Fibroblast of lung (primary cell): ENCODE measurements at regions not wholly inside any gene's neighbourhood (a gene's known extent, or its start where the extent isn't known, plus 50 kb on each side); places are given as distances from the start of the nearest gene placed in this dataset.
A peak's percentile ranks its signal among the peaks of the same experiment; 100 is the strongest.

Experiments
- DNase-seq, 2 donors: peaks; one replicate each; pipeline versions ENCODE4 v3.0.0 to v3.0.0-alpha.2; 2010; ENCODE audit warnings: low read depth in 2 of 2
- H2AFZ ChIP-seq: 2 replicates; pipeline ENCODE4 v1.5.1; 2012; ENCODE audit warnings: low read length, control low read depth, inconsistent platforms
- H3K27ac ChIP-seq: 2 replicates; pipeline ENCODE4 v1.5.1; 2011; ENCODE audit warnings: low read length, control low read depth; ENCODE audit not compliant: insufficient read depth
- H3K27me3 ChIP-seq: 2 replicates; pipeline ENCODE4 v1.5.1; 2011; ENCODE audit warnings: mild to moderate bottlenecking, low read length; ENCODE audit not compliant: control insufficient read depth, insufficient read depth
- H3K36me3 ChIP-seq: 2 replicates; pipeline ENCODE4 v1.5.1; 2011; ENCODE audit warnings: low read length; ENCODE audit not compliant: control insufficient read depth, insufficient read depth
- H3K4me1 ChIP-seq: 2 replicates; pipeline ENCODE4 v1.5.1; 2011; ENCODE audit warnings: low read length; ENCODE audit not compliant: control insufficient read depth, insufficient read depth; ENCODE audit errors: extremely low read depth
- H3K4me2 ChIP-seq: 2 replicates; pipeline ENCODE4 v1.5.1; 2011; ENCODE audit warnings: low read length, control low read depth; ENCODE audit not compliant: insufficient read depth; ENCODE audit errors: extremely low read depth
- H3K4me3 ChIP-seq, 4 experiments: fragments of 200-600 bp in 1 of 4; sonication (generic) in 1 of 4; replicated peaks in 1 of 4; 2 replicates each; pipeline ENCODE4 v1.5.1; 2011 to 2016; ENCODE audit warnings: low read length in 4 of 4, low read depth in 3 of 4, mild to moderate bottlenecking in 3 of 4, control low read depth in 2 of 4, inconsistent platforms in 1 of 4, mixed read lengths in 1 of 4; ENCODE audit not compliant: insufficient read depth in 1 of 4; ENCODE audit errors: control extremely low read depth in 1 of 4
- H3K79me2 ChIP-seq: 2 replicates; pipeline ENCODE4 v1.5.1; 2012; ENCODE audit warnings: mild to moderate bottlenecking, low read length, inconsistent platforms; ENCODE audit not compliant: control insufficient read depth, insufficient read depth
- H3K9ac ChIP-seq: 2 replicates; pipeline ENCODE4 v1.5.1; 2011; ENCODE audit warnings: mild to moderate bottlenecking, low read length, control low read depth; ENCODE audit not compliant: insufficient read depth
- H3K9me3 ChIP-seq: 2 replicates; pipeline ENCODE4 v1.5.1; 2012; ENCODE audit warnings: low read depth, low read length; ENCODE audit not compliant: control insufficient read depth, insufficient read depth
- H4K20me1 ChIP-seq: 2 replicates; pipeline ENCODE4 v1.5.1; 2011; ENCODE audit warnings: low read length; ENCODE audit not compliant: control insufficient read depth, insufficient read depth; ENCODE audit errors: extremely low read depth
- CTCF ChIP-seq, 2 donors: IDR thresholded peaks in 1 of 2; conservative IDR thresholded peaks in 1 of 2; 1 replicate in 1 of 2; 2 replicates in 1 of 2; pipeline ENCODE4 v1.5.1; 2011 to 2012; ENCODE audit warnings: low read length in 2 of 2, control low read depth in 1 of 2, inconsistent platforms in 1 of 2, low read depth in 1 of 2, mild to moderate bottlenecking in 1 of 2
- EZH2 ChIP-seq: IDR thresholded peaks from 2 replicates; pipeline ENCODE4 v1.5.1; 2012; ENCODE audit warnings: low read length, control low read depth, mild to moderate bottlenecking; ENCODE audit errors: missing control alignments

- H3K4me2 ChIP-seq, result no peak overlapping the region
- no peaks in the 10 kb centered on the region for H3K4me1 ChIP-seq
- no peak overlapping the region for H3K4me3 ChIP-seq
- no peaks in the 10 kb centered on the region for H3K27me3 ChIP-seq
- no peaks in the 10 kb centered on the region for H3K9me3 ChIP-seq
- DNase-seq, result peak in 1 of 2 donors; percentile 13
- no peak overlapping the region for H2AFZ ChIP-seq
- H4K20me1 ChIP-seq, result peaks cover 2% of the 10 kb centered on the region
- TF ChIP-seq EZH2 (no peak), CTCF (conservative IDR thresholded peaks at IDR 0.05 in 1 of 2, IDR thresholded peaks at IDR 0.05 in 1 of 2; ENCODE audit: low read depth in 1 of 2, low read length in 2 of 2) (no peak)
- H3K79me2 ChIP-seq, result no peaks in the 10 kb centered on the region
- H3K27ac ChIP-seq, result no peak overlapping the region
- H3K9ac ChIP-seq, result no peak overlapping the region
- no peaks in the 10 kb centered on the region for H3K36me3 ChIP-seq
Measured at GRCh38 chr11:27573024-27573423, 66.5 kb upstream of the LIN7C start.

- no peaks in the 10 kb centered on the region for H3K36me3 ChIP-seq
- DNase-seq, result peak; percentile 77 to 85
- no peaks in the 10 kb centered on the region for H3K27me3 ChIP-seq
- peaks cover 2% of the 10 kb centered on the region for H4K20me1 ChIP-seq
- H3K9ac ChIP-seq, result no peak overlapping the region
- H3K4me3 ChIP-seq, result no peak overlapping the region
- no peak for TF ChIP-seq EZH2
- no peaks in the 10 kb centered on the region for H3K9me3 ChIP-seq
- H3K4me2 ChIP-seq, result no peak overlapping the region
- no peak overlapping the region for H3K27ac ChIP-seq
- no peaks in the 10 kb centered on the region for H3K79me2 ChIP-seq
- H2AFZ ChIP-seq, result no peak overlapping the region
- no peaks in the 10 kb centered on the region for H3K4me1 ChIP-seq
Measured at GRCh38 chr11:27571154-27571810, 64.7 kb upstream of the LIN7C start.

DNA sequence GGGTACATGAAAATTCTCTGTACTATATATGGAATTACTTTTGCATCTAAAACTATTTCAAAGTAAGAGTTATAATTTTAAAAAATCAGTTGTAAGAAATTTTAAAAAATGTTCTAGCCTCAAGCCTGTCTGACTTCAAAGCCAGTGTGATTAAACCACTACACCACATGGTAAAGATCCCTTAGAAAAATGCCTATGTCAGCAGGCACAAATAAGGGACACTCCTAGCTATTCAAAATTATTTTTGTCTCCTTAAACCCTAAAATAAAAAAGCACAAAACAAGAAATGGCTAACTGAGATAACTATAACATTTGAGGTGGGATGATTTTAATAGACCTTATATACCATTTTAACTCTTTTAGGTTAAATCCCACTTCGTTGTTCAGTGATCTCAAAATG lies 64.0 kb upstream of the LIN7C start:
- DNase-seq, result no peak
- Histone ChIP-seq H2AFZ (no peak overlapping the region), H3K27ac (no peak overlapping the region), H3K36me3 (no peaks in the 10 kb centered on the region), H4K20me1 (peaks cover 2% of the 10 kb centered on the region), H3K27me3 (no peaks in the 10 kb centered on the region), H3K9me3 (no peaks in the 10 kb centered on the region), H3K4me1 (no peaks in the 10 kb centered on the region), H3K4me2 (no peak overlapping the region), H3K4me3 (no peak overlapping the region), H3K79me2 (no peaks in the 10 kb centered on the region), H3K9ac (no peak overlapping the region)
- no peak for TF ChIP-seq CTCF (conservative IDR thresholded peaks at IDR 0.05 in 1 of 2, IDR thresholded peaks at IDR 0.05 in 1 of 2; ENCODE audit: low read depth in 1 of 2, low read length in 2 of 2)
- no peak for TF ChIP-seq EZH2
